ENCODE measurements at regions not wholly inside any gene's neighbourhood (a gene's known extent, or its start where the extent isn't known, plus 50 kb on each side); places are given as distances from the start of the nearest gene placed in this dataset.
A peak's percentile ranks its signal among the peaks of the same experiment; 100 is the strongest.

- Histone ChIP-seq H3F3A (ENCODE audit: insufficient read depth) (no peaks in the 10 kb centered on the region), H2AFZ (no peak overlapping the region), H3K79me2 (ENCODE audit: insufficient read depth) (no peaks in the 10 kb centered on the region), H3K27ac (no peak overlapping the region), H3K4me3 (no peak overlapping the region), H3K9ac (no peak overlapping the region), H4K20me1 (ENCODE audit: insufficient read depth) (no peaks in the 10 kb centered on the region), H3K9me3 (ENCODE audit: low read depth) (no peaks in the 10 kb centered on the region), H3K9me2 (ENCODE audit: insufficient read depth) (no peaks in the 10 kb centered on the region), H3K27me3 (replicated peaks; ENCODE audit: insufficient read depth) (no peaks in the 10 kb centered on the region), H3K36me3 (ENCODE audit: low read depth) (no peaks in the 10 kb centered on the region), H3K4me1 (ENCODE audit: insufficient read depth) (peaks cover 18% of the 10 kb centered on the region), H3K4me2 (ENCODE audit: unreplicated experiment) (no peak overlapping the region)
- in situ Hi-C loops (cut with MboI), result no loop called here
- DNase-seq, result no peak
- WGBS, 2 experiments (ENCODE audit: low coverage in 1 of 2, low lambda C conversion rate in 2 of 2, missing lambda C conversion rate in 2 of 2), result 87 to 98% methylated on average over 3 of the region's 3 CpGs
- no peak for TF ChIP-seq EZH2 (IDR thresholded peaks at IDR 0.05; ENCODE audit: insufficient read depth, poor library complexity, severe bottlenecking)
- TF ChIP-seq EZH2phosphoT487 (IDR thresholded peaks at IDR 0.05; ENCODE audit: insufficient read depth, low read depth), result no peak
Measured at GRCh38 chr5:98436667-98437066, 336.8 kb upstream of the RGMB start.

- 67 to 73% methylated on average over 1 of the region's 1 CpG for WGBS, 2 experiments (ENCODE audit: low coverage in 1 of 2, low lambda C conversion rate in 2 of 2, missing lambda C conversion rate in 2 of 2)
Measured at GRCh38 chr5:98442448-98442847, 331.0 kb upstream of the RGMB start.

DNA sequence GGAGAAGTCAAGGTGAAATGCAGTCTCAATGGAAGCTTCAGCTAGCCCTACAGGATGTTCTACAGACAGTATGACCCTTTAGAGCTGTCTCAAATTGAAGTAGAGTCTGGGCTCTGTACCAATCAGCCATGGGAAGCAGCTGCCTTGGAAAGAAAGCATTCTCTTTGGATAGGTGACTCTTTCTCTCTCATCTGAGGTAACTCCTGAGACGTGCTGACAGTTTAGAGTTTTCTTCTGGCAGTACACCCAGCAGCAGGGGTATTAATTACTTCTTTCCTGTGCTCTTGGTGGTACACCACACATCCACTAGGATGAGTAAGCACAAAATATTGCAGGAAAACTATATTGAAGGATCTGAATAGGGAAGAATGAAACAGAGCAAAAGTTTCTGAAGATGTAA, 329.6 kb upstream of the RGMB start:
- Histone ChIP-seq H3K9ac (no peak overlapping the region), H3K9me3 (ENCODE audit: low read depth) (no peaks in the 10 kb centered on the region), H4K20me1 (ENCODE audit: insufficient read depth) (no peaks in the 10 kb centered on the region), H3K79me2 (ENCODE audit: insufficient read depth) (no peaks in the 10 kb centered on the region), H3K9me2 (ENCODE audit: insufficient read depth) (no peaks in the 10 kb centered on the region), H3K27ac (no peak overlapping the region), H2AFZ (no peak overlapping the region), H3K4me1 (ENCODE audit: insufficient read depth) (no peaks in the 10 kb centered on the region; the same call in 1 of the 2 replicates), H3K4me3 (no peak overlapping the region), H3K27me3 (replicated peaks; ENCODE audit: insufficient read depth) (no peaks in the 10 kb centered on the region), H3K4me2 (ENCODE audit: unreplicated experiment) (no peak overlapping the region), H3K36me3 (ENCODE audit: low read depth) (no peaks in the 10 kb centered on the region), H3F3A (ENCODE audit: insufficient read depth) (no peaks in the 10 kb centered on the region)
- in situ Hi-C loops (cut with MboI), result no loop called here
- no peak for DNase-seq
- TF ChIP-seq EZH2phosphoT487 (IDR thresholded peaks at IDR 0.05; ENCODE audit: insufficient read depth, low read depth), result no peak
- no peak for TF ChIP-seq EZH2 (IDR thresholded peaks at IDR 0.05; ENCODE audit: insufficient read depth, poor library complexity, severe bottlenecking)
- WGBS, 2 experiments (ENCODE audit: low coverage in 1 of 2, low lambda C conversion rate in 2 of 2, missing lambda C conversion rate in 2 of 2), result 76 to 80% methylated on average over 1 of the region's 1 CpG

More at GRCh38 chr5:98442448-98442847, 331.0 kb upstream of the RGMB start:
- H3K79me2 ChIP-seq (ENCODE audit: insufficient read depth), result no peaks in the 10 kb centered on the region
- in situ Hi-C loops (cut with MboI), result no loop called here
- TF ChIP-seq EZH2phosphoT487 (IDR thresholded peaks at IDR 0.05; ENCODE audit: insufficient read depth, low read depth) (no peak), EZH2 (IDR thresholded peaks at IDR 0.05; ENCODE audit: insufficient read depth, poor library complexity, severe bottlenecking) (no peak)
- no peaks in the 10 kb centered on the region for H3K27me3 ChIP-seq (replicated peaks; ENCODE audit: insufficient read depth)
- H3K9me3 ChIP-seq (ENCODE audit: low read depth), result no peaks in the 10 kb centered on the region
- no peak for DNase-seq
- no peaks in the 10 kb centered on the region; the same call in 1 of the 2 replicates for H3K4me1 ChIP-seq (ENCODE audit: insufficient read depth)
- no peak overlapping the region for H3K4me2 ChIP-seq (ENCODE audit: unreplicated experiment)
- H3K36me3 ChIP-seq (ENCODE audit: low read depth), result no peaks in the 10 kb centered on the region
- no peak overlapping the region for H3K9ac ChIP-seq
- no peaks in the 10 kb centered on the region for H3K9me2 ChIP-seq (ENCODE audit: insufficient read depth)
- H2AFZ ChIP-seq, result no peak overlapping the region
- H3K27ac ChIP-seq, result no peak overlapping the region
- H3F3A ChIP-seq (ENCODE audit: insufficient read depth), result no peaks in the 10 kb centered on the region
- no peak overlapping the region for H3K4me3 ChIP-seq
- no peaks in the 10 kb centered on the region for H4K20me1 ChIP-seq (ENCODE audit: insufficient read depth)

GRCh38 chr5:98453296-98453695, 320.2 kb upstream of the RGMB start:
- H3K27me3 ChIP-seq (replicated peaks; ENCODE audit: insufficient read depth), result no peaks in the 10 kb centered on the region
- H3K9me3 ChIP-seq (ENCODE audit: low read depth), result no peaks in the 10 kb centered on the region
- in situ Hi-C loops (cut with MboI), result loop anchor here (10.0 kb wide), 1 partner anchor 312 kb away; no protein-coding TSS in a partner anchor
- 61 to 68% methylated on average over 1 of the region's 1 CpG for WGBS, 2 experiments (ENCODE audit: low coverage in 1 of 2, low lambda C conversion rate in 2 of 2, missing lambda C conversion rate in 2 of 2)
- H3K9ac ChIP-seq, result no peak overlapping the region
- H2AFZ ChIP-seq, result 0 out of 2 replicates have a peak overlapping the region, but pooled peaks have one; percentile 22
- no peak overlapping the region for H3K4me3 ChIP-seq
- peaks cover 46% of the 10 kb centered on the region for H3F3A ChIP-seq (ENCODE audit: insufficient read depth)
- H3K9me2 ChIP-seq (ENCODE audit: insufficient read depth), result no peaks in the 10 kb centered on the region
- no peaks in the 10 kb centered on the region for H3K36me3 ChIP-seq (ENCODE audit: low read depth)
- H3K4me1 ChIP-seq (ENCODE audit: insufficient read depth), result peaks cover 46% of the 10 kb centered on the region
- H4K20me1 ChIP-seq (ENCODE audit: insufficient read depth), result no peaks in the 10 kb centered on the region
- H3K4me2 ChIP-seq (ENCODE audit: unreplicated experiment), result no peak overlapping the region
- no peaks in the 10 kb centered on the region for H3K79me2 ChIP-seq (ENCODE audit: insufficient read depth)
- peak overlapping the region; percentile 94 for H3K27ac ChIP-seq
- TF ChIP-seq EZH2 (IDR thresholded peaks at IDR 0.05; ENCODE audit: insufficient read depth, poor library complexity, severe bottlenecking) (no peak), EZH2phosphoT487 (IDR thresholded peaks at IDR 0.05; ENCODE audit: insufficient read depth, low read depth) (no peak)
- no peak for DNase-seq

DNA sequence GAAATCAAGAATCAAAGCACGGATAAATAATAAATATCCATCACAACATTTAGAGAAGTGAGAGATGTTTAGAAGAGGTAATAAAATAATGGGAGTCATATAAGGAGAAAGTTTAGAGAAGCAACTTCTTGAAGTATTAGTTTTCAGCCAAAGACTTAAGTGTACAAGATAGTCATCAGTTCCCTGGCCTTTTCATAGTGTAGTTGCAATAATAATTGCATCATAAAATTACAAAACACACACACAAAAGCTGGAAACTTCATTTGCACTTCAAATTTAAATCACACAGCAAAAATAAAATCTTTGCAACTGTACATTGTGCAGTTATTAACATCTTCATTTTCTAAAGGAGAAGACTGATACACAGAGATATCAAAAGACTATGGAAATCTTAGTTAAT, 319.1 kb upstream of the RGMB start:
- WGBS, 2 experiments (ENCODE audit: low coverage in 1 of 2, low lambda C conversion rate in 2 of 2, missing lambda C conversion rate in 2 of 2), result 17 to 22% methylated on average over 1 of the region's 1 CpG
- Histone ChIP-seq H3K36me3 (ENCODE audit: low read depth) (no peaks in the 10 kb centered on the region), H3K27ac (peak overlapping the region; percentile 94), H3F3A (ENCODE audit: insufficient read depth) (peaks cover 57% of the 10 kb centered on the region), H3K79me2 (ENCODE audit: insufficient read depth) (no peaks in the 10 kb centered on the region), H2AFZ (no peak overlapping the region; the same call in 1 of the 2 replicates), H3K9me2 (ENCODE audit: insufficient read depth) (no peaks in the 10 kb centered on the region), H3K4me1 (ENCODE audit: insufficient read depth) (peaks cover 55% of the 10 kb centered on the region), H4K20me1 (ENCODE audit: insufficient read depth) (no peaks in the 10 kb centered on the region), H3K9ac (peak overlapping the region; percentile 63), H3K4me2 (ENCODE audit: unreplicated experiment) (peak overlapping the region; percentile 85), H3K9me3 (ENCODE audit: low read depth) (no peaks in the 10 kb centered on the region), H3K4me3 (peak overlapping the region; percentile 21), H3K27me3 (replicated peaks; ENCODE audit: insufficient read depth) (no peaks in the 10 kb centered on the region)
- in situ Hi-C loops (cut with MboI), result loop anchor here (10.0 kb wide), 1 partner anchor 310 kb away; no protein-coding TSS in a partner anchor
- no peak for TF ChIP-seq EZH2 (IDR thresholded peaks at IDR 0.05; ENCODE audit: insufficient read depth, poor library complexity, severe bottlenecking)
- TF ChIP-seq EZH2phosphoT487 (IDR thresholded peaks at IDR 0.05; ENCODE audit: insufficient read depth, low read depth), result no peak
- DNase-seq, result peak; percentile 82

Data from GM23248 (cell line).